HG02943 (cell line): ENCODE measurements at regions not wholly inside any gene's neighbourhood (a gene's known extent, or its start where the extent isn't known, plus 50 kb on each side); places are given as distances from the start of the nearest gene placed in this dataset.

Experiments used
- ATAC-seq: cut with Tn5 transposase; IDR thresholded peaks from one replicate; pipeline ENCODE4 v1.9.1; 2021; ENCODE audit warnings: mild to moderate bottlenecking, low read depth, moderate library complexity; ENCODE audit not compliant: unreplicated experiment

DNA sequence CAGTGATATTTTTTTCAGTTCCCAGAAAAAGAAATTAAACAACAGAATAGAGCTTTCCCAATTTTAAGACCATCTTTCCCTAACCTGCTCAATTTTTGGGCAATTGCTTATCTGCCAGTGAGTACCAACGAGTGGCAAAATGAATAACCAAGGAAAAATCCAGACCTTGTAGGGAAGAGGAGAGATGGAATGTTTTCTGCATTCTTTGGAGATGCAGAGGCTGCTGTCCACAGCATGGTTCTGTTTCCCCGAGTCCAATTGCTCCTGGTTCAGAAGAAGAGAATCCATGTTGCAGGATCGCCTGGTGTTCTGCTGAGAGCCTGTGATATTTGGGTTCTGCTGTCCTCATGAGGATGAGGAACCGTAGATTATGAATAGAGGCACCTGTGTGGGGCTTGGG lies 68.2 kb upstream of the MGAT5 start:
- ATAC-seq, result no peak

GRCh38 chr2:134189009-134189720 lies 64.7 kb upstream of the MGAT5 start:
- ATAC-seq, result no peak

DNA sequence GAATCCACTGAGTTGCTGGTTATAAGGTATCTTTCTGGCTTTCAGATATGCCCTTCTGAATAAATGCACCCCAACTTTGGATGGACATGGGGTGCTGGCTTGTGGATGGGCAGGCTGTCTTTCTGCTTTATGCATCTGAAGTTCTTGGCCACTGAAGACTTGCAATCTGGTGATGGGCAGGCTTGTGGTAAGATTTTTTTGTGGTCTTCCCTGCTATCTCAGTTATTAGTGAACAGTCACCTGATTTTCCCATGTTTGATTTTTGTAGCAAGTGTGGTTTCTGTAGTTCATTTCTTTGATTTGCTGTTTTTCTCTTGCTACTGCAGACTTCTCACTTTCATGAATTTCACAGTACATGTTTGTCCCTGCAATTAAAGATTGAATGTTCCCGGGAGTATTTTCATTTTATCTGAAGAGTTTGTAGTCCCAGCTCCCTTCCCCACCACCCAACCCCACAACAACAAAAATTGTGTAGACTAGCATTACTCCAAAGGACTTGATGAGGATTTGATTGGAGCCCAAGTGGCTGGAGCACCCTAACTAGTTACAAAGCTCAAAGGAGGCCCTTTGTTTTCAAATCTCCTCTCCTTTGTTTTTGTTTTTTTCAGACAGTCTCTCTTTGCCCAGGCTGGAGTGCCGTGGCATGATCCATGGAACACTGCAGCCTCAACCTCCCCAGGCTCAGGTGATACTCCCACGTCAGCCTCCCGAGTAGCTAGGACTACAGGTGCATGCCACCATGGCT lies 63.6 kb upstream of the MGAT5 start:
- no peak for ATAC-seq

GRCh38 chr2:134190807-134191203 lies 63.1 kb upstream of the MGAT5 start:
- ATAC-seq, result no peak

DNA sequence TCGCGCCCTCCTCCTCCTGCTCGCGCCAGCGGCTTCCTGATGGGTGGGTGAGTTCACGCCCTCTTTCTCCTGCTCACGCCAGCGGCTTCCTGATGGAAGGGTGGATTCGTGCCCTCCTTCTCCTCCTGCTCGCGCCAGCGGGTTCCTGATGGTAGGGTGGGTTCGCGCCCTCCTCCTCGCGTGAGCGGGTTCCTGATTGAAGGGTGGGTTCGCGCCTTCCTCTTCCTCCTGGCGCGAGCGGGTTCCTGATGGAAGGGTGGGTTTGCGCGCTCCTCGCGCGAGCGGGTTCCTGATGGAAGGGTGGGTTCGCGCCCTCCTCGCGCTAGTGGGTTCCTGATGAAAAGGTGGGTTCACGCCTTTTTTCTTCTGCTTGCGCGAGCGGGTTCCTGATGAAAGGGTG lies 62.0 kb upstream of the MGAT5 start:
- ATAC-seq, result no peak

DNA sequence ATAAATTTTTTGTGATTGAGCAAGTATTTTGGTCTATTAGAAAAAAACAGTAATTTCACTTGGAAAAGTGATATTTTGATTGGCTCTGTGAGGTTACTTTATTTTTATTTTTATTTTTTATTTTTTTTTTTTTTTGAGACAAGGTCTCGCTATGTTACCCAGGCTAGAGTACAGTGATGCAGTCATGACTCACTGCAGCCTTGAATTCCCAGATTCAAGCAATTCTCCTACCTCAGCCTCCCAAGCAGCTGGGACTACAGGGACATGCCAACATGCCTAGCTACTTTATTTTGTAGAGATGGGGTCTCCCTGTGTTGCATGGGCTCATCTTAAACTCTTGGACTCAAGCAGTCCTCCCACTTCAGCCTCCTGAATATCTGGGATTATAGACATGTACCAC lies 60.9 kb upstream of the MGAT5 start:
- no peak for ATAC-seq

DNA sequence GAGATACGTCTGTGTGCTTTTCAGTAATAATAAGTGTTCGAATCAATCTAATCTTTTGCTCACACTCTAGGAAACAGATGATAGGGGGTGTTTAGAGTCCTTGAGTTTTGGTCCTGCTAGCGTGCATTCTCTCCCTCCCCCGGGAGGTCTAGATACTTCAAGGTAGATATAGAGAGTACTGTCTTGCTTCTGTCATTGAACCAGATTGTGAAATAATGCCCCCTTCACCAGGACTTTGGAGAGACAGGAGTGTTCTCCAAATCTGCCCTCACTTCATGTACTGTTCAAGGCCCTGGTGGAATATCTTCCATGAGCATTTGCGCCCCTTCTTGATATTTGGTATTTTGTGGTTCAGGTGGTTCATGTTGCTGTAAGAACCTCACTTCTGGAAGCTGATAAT lies 59.4 kb upstream of the MGAT5 start:
- no peak for ATAC-seq

DNA sequence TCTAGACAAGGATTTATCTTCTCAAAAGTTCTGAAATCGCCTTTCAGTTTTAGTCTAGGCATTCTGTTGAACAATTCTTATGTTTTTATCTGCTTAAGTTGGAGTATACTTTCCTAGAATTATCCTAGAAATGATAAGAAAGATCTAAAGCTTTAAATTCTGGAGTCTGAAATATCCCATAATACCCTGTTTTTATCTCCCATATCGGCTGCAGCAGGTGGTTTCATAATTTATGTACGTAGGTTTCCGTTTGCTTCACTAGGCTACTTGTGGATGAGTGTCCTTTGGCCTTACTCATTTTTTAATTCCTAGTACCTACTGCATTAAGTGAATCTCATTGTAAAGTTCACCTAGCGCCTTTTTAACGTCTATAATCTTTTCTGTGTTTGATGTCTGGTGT lies 58.5 kb upstream of the MGAT5 start:
- no peak for ATAC-seq

GRCh38 chr2:134197445-134197844 lies 56.4 kb upstream of the MGAT5 start:
- no peak for ATAC-seq

DNA sequence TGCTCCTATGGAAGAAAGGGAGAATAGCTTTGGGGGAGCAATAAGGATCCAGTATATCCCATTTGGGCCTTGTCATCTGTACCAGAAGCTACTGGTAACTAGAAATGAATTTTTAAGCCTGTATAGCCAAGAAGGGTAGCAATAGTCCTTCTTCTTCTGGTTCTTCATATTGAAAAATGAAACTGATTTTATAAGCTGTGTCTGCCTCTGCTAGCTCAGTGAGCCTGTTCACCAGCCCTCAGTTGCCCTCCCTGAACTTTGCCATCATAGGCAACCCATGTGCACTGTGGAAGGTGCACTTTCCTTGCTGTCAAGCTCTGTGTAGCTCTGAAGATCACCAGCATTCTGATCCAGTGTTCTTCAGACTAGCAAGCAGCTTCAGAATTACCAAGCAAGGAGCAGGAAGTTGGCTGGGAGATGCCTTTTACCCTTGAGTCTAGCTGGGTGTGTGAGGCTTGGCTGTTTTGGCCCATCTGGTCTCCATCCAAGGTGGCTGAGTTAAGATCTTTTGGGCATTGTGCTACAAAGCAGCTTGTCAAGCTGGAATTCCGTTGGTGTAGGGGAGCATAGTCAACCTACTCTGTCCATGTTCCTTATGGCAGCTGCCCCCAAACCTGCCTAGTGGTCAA lies 55.8 kb upstream of the MGAT5 start:
- no peak for ATAC-seq

- ATAC-seq, result no peak
Measured at GRCh38 chr2:134199123-134199522, 54.7 kb upstream of the MGAT5 start.

DNA sequence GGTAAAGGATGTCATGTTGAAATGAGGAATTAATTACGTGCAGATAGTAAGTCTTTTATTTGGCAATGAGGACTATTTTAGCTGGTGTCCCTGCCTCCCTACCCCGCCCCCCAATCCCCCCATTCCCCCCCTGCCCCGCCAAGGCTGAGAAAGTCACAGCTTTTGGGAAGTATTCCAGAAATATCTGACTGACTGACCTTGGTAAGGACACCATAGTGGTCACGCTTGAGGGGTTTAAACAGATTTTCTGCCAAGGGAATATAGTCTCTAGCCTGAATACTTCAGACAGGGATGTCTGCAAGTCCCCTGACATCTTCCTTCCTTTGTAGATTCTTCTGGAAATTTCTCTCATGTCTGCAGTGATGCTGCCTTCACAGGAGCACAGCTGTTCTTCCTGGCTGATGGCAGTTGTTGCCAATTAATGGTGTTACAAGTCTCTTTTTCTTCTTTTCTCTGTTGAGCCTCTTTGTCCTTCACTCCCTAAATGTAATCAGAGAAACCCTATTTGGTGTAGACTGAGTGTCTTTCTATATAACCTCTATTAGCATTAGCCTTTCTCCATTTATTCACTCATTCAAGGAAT lies 53.7 kb upstream of the MGAT5 start:
- no peak for ATAC-seq

DNA sequence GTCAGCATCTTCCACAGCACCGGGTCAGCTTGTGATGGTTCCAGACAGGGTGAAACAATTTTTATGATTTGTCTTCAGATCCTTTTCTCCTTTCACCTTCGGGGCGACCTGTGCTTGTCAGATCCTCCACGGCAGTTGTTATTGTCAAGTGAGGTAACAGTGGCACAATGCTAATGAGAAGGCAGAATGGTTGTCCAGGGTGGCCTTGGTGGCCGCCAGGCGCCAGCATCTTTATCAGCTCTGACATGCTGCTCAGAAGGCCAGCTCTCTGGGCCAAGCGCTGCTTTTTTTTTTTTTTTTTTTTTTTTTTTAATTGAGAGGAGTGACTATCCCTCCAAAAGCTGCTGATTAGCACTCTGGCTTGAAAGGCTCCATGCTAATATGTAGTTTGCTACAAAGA lies 52.3 kb upstream of the MGAT5 start:
- ATAC-seq, result no peak

- ATAC-seq, result no peak
Measured at GRCh38 chr2:134202371-134202770, 51.5 kb upstream of the MGAT5 start.

DNA sequence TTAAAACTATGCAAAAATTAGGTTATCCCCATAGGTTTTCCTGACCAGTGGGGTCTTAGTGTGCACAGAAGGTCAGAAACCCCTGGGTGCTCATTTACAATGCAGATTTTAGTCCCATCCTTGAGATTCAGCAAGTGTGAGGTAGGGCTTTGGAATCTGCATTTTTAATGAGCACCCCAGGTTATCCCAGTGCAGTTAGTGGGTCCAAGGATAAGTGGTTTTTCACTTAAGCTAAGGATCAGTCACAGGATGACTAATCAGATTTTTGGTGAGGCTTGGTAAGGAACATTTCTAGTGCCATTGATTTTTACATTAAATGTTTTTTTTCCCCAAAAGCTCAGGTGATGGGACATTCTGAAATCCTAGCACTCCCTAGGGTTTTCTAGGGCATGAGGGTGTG lies 50.7 kb upstream of the MGAT5 start:
- no peak for ATAC-seq
